ACC112 (cell line): ENCODE measurements at regions not wholly inside any gene's neighbourhood (a gene's known extent, or its start where the extent isn't known, plus 50 kb on each side); places are given as distances from the start of the nearest gene placed in this dataset.
"Not testable (repeated sequence)": the region's sequence is repeated elsewhere in the genome, so short reads cannot be mapped to it uniquely, and the experiment has no call there.

Experiments
- H2AFZ ChIP-seq: fragments of 200-600 bp; sonication (generic); one replicate; pipeline ENCODE4 v1.6.0; 2017; ENCODE audit warnings: antibody characterized with exemption, low read length; ENCODE audit not compliant: unreplicated experiment
- H3K27ac ChIP-seq: fragments of 200-600 bp; sonication (generic); 2 replicates; pipeline ENCODE4 v1.5.1; 2014; ENCODE audit warnings: low read depth, mild to moderate bottlenecking, antibody characterized with exemption, low read length, moderate library complexity
- H3K27me3 ChIP-seq: fragments of 200-600 bp; sonication (generic); 2 replicates; pipeline ENCODE4 v1.6.1; 2014; ENCODE audit warnings: mild to moderate bottlenecking, antibody characterized with exemption, low read length, moderate library complexity, mixed read lengths; ENCODE audit not compliant: insufficient read depth
- H3K36me3 ChIP-seq: fragments of 200-600 bp; sonication (generic); 2 replicates; pipeline ENCODE4 v1.6.1; 2016; ENCODE audit warnings: mild to moderate bottlenecking, antibody characterized with exemption, low read length, moderate library complexity, mixed read lengths; ENCODE audit not compliant: insufficient read depth
- H3K4me1 ChIP-seq: fragments of 200-600 bp; sonication (generic); one replicate; pipeline ENCODE4 v1.6.1; 2016; ENCODE audit warnings: low read length, mixed read lengths; ENCODE audit not compliant: insufficient read depth, unreplicated experiment, control insufficient read depth
- H3K4me3 ChIP-seq: fragments of 200-600 bp; sonication (generic); 2 replicates; pipeline ENCODE4 v1.5.1; 2014; ENCODE audit warnings: mild to moderate bottlenecking, low read depth, low read length
- H3K79me2 ChIP-seq: fragments of 200-600 bp; sonication (generic); one replicate; pipeline ENCODE4 v1.6.0; 2016; ENCODE audit warnings: low read length; ENCODE audit not compliant: control insufficient read depth, unreplicated experiment, insufficient read depth

DNA sequence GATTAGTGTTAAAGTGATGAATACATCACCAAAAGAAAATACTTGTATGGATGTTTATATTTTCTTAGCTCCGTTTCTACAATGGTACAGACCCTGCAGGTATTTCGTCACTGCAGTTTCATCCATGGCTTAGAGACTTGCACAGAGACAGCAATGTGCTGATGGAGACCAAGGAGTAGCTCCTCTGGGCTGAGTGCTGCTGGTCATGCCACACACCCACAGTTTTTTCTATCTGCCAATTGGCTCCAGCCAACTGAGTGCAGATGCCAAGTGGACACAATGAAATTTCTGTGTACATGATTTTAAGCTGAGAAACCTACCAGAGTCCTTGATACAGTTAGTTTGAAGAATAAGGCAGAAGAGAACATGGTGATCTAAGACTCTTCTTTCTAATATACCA, 145.9 kb upstream of the ADCY2 start:
- Histone ChIP-seq H2AFZ (no peak overlapping the region), H3K79me2 (no peaks in the 10 kb centered on the region), H3K27me3 (no peaks in the 10 kb centered on the region), H3K4me3 (no peak overlapping the region), H3K27ac (no peak overlapping the region), H3K4me1 (no peaks in the 10 kb centered on the region), H3K36me3 (no peaks in the 10 kb centered on the region)

DNA sequence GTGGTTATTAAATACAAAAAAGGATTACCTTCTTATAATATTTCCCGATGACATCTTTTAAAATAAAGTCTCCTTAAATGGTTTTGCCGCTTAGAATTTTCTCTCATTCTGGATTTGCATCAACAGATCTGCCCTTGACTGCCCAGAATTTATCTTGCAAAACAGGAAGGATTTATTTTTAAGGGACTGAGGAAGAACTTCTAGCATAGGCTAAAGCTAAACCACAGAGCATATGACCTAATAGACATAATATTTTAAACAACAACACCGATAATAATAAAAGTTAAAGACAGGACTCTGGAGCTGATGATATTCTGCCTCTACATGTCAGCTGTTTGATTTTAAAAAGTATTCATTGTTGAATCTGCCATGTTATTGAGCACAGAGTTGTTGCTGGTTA, 145.3 kb upstream of the ADCY2 start:
- Histone ChIP-seq H3K4me1 (no peaks in the 10 kb centered on the region), H3K79me2 (no peaks in the 10 kb centered on the region), H3K27me3 (no peaks in the 10 kb centered on the region), H3K27ac (no peak overlapping the region), H2AFZ (no peak overlapping the region), H3K36me3 (no peaks in the 10 kb centered on the region), H3K4me3 (no peak overlapping the region)

DNA sequence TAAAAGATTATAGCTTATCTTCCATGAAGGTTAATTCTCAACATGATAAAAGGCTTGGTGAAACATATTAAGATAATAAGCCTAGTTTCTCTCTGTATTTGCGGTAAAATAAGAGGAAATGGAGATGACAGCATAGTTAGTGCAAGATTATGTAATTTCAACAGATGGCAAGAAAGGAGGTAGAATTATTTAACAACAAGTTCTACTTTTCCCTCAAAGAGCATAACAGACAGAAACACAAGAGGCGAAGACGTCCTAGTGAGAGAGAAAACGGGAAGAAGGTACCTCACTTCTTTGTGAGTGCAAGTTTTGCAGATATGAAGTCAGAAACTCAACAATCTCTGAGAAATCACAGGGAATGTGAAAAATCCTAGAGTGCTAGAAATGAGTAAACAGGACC, 144.8 kb upstream of the ADCY2 start:
- Histone ChIP-seq H3K27me3 (no peaks in the 10 kb centered on the region), H3K36me3 (no peaks in the 10 kb centered on the region), H3K27ac (no peak overlapping the region), H3K4me3 (no peak overlapping the region), H3K4me1 (no peaks in the 10 kb centered on the region), H2AFZ (no peak overlapping the region), H3K79me2 (no peaks in the 10 kb centered on the region)

DNA sequence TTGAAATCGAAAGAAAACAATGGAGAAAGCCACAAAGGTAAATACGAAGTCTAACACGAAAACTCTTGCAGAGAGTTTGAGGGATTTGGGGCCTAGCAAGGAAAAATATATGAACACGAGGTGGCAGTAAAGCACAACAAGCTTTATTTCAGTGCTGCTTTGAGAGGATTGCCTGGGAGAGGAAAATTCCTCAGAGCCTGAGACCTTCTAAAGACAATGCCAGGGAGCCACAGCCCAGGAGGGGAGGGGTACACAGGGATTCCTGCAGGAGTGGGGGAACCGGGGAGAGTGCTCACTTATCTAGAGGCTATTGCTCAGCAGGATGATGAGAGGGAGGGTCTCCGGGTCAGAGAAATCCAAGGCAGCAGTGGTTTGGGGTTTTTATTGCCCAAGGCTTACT, 134.9 kb upstream of the ADCY2 start:
- Histone ChIP-seq H3K79me2 (no peaks in the 10 kb centered on the region), H3K36me3 (no peaks in the 10 kb centered on the region), H3K27me3 (no peaks in the 10 kb centered on the region), H3K4me3 (no peak overlapping the region), H3K4me1 (no peaks in the 10 kb centered on the region), H2AFZ (no peak overlapping the region), H3K27ac (no peak overlapping the region)

DNA sequence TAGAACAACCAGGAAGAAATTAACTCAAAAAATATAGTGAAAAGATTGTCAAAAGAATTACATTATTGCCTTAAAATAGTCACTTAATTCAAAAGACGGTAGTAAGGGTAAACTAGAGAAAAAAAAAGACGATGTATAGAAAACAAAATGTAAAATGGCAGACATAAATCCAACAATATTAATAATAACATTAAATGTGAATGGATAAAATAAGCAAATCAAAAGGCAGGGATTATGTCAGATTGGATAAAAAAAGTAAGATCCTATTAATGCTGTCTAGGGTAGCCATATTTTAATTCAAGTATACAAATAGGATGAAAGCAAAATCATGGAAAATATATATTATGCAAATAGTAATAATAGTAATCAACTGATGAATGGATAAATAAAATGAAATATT, 134.0 kb upstream of the ADCY2 start:
- Histone ChIP-seq H3K27me3 (no peaks in the 10 kb centered on the region), H3K27ac (no peak overlapping the region), H3K4me3 (no peak overlapping the region), H3K4me1 (no peaks in the 10 kb centered on the region), H3K36me3 (no peaks in the 10 kb centered on the region), H2AFZ (no peak overlapping the region), H3K79me2 (no peaks in the 10 kb centered on the region)

DNA sequence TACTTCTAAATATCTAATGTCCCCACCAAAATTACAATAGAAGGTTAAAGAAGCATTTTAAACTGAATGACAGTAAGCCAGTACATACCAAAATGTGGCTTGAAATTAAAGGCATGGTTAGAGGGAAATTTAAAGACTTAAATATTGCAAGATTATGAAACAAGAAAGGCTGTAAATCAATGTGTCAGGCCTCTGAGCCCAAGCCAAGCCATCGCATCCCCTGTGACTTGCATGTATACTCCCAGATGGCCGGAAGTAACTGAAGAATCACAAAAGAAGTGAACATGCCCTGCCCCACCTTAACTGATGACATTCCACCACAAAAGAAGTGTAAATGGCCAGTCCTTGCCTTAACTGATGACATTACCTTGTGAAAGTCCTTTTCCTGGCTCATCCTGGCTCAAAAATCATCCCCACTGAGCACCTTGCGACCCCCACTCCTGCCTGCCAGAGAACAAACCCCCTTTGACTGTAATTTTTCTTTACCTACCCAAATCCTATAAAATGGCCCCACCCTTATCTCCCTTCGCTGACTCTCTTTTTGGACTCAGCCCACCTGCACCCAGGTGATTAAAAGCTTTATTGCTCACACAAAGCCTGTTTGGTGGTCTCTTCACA, 132.4 kb upstream of the ADCY2 start:
- H3K4me1 ChIP-seq, H3K27me3 ChIP-seq, H3K27ac ChIP-seq, H3K36me3 ChIP-seq, H3K4me3 ChIP-seq, H3K79me2 ChIP-seq, H2AFZ ChIP-seq: not testable (repeated sequence)

DNA sequence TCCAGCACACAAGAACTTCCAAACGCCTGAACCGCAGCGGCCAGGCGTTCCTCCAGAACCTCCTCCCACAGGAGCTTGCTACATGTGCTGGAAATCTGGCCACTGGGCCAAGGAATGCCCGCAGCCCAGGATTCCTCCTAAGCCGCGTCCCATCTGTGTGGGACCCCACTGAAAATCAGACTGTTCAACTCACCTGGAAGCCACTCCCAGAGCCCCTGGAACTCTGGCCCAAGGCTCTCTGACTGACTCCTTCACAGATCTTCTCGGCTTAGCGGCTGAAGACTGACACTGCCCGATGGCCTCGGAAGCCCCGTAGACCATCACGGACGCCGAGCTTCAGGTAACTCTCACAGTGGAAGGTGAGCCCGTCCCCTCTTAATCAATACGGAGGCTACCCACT, 130.2 kb upstream of the ADCY2 start:
- H3K27ac ChIP-seq, H2AFZ ChIP-seq, H3K36me3 ChIP-seq, H3K27me3 ChIP-seq, H3K4me3 ChIP-seq, H3K79me2 ChIP-seq, H3K4me1 ChIP-seq: not testable (repeated sequence)

DNA sequence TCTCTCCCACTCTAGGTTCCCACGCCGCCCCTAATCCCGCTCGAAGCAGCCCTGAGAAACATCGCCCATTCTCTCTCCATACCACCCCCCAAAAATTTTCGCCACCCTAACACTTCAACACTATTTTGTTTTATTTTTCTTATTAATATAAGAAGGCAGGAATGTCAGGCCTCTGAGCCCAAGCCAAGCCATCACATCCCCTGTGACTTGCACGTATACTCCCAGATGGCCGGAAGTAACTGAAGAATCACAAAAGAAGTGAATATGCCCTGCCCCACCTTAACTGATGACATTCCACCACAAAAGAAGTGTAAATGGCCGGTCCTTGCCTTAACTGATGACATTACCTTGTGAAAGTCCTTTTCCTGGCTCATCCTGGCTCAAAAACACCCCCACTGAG, 127.2 kb upstream of the ADCY2 start:
- not testable (repeated sequence) for H3K4me3 ChIP-seq, H2AFZ ChIP-seq, H3K36me3 ChIP-seq, H3K79me2 ChIP-seq, H3K4me1 ChIP-seq, H3K27ac ChIP-seq, H3K27me3 ChIP-seq

DNA sequence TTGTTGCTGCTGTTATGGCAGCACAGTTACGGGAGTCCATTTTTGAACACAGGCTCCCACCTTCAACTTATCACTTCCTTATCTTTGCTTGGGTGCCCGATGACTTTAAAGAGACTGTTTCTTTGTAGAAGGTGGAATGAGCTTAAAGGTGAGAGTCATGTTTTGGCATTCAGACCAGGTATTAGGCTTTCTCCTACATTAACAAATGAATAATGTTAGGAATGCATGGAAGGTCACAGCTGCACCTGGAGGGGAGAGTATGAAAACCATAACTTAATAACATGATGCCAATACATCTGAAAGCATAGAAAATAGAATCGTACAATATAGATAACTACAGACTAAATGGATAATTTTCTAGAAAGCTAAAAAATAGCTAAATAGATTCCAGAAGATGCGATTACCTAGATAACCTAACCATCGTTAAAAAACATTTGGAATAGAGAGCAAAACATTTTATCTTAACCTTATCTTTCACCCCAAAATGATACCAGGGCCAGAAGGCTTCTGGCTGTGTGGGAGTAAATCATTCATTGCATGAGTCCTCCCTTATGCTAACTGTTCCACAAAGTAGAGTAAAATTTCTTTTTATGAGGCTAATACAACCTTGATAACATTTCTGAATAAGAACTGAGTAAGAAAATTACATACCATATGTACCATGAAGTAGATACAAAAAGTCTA, 126.2 kb upstream of the ADCY2 start:
- Histone ChIP-seq H3K27me3 (no peaks in the 10 kb centered on the region), H3K27ac (no peak overlapping the region), H3K36me3 (no peaks in the 10 kb centered on the region), H3K79me2 (no peaks in the 10 kb centered on the region), H3K4me3 (no peak overlapping the region), H2AFZ (no peak overlapping the region), H3K4me1 (no peaks in the 10 kb centered on the region)

DNA sequence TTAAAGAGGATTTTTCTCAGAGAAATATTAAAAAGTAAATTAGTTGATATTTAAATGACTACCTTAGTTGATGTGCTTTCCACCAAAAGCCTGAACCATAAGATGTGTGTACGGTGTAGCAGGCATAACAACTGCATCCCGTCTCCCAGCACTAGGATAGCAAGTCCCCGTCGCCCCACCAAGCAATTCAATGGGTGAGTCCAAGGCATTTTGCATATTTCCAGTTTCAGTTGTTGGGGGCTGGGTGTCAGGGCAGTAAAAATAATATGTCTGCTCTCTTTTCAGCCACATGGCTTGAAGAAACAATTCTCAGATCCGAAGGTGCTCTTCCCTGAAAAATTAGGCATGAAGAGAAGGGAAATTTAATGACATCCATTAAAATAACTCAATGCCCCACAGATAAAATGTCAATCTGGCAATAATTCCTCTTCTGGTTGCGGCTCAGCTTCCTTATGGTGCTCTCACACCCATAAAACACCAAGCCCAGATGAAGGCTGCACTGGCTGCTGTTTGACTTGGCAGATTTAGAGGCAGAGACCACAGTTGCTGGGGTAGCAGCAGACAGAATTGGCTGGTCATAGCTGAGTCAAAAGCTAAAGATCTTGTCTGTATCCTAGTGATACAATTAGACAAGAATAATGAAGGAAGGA, 124.4 kb upstream of the ADCY2 start:
- no peaks in the 10 kb centered on the region for H3K79me2 ChIP-seq
- no peaks in the 10 kb centered on the region for H3K4me1 ChIP-seq
- no peaks in the 10 kb centered on the region for H3K27me3 ChIP-seq
- H3K36me3 ChIP-seq = no peaks in the 10 kb centered on the region
- H3K4me3 ChIP-seq = no peak overlapping the region
- no peak overlapping the region for H3K27ac ChIP-seq
- H2AFZ ChIP-seq = no peak overlapping the region

DNA sequence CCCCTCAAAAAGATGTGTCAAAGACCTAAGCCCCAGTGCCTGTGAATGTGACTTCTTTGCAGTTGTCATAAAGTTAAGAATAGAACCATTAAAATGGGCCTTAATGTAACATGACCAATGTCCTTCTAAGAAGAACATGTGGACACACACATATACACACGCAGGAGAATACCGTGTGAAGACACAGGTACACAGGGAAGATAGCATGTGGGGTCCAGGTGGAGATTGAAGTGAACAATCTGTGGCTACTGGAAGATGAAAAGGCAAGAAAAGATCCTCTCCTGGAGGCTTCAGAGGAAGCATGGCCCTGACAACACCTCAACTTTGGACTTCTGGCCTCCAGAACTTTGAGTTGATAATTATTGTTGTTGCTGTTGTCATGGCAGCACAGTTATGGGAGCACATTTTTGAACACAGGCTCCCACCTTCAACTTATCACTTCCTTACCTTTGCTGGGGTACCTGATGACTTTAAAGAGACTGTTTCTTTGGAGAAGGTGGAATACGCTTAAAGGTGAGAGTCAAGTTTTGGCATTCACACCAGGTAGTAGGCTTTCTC, 123.5 kb upstream of the ADCY2 start:
- Histone ChIP-seq H3K4me1 (no peaks in the 10 kb centered on the region), H3K4me3 (no peak overlapping the region), H3K79me2 (no peaks in the 10 kb centered on the region), H3K27ac (no peak overlapping the region), H2AFZ (no peak overlapping the region), H3K27me3 (no peaks in the 10 kb centered on the region), H3K36me3 (no peaks in the 10 kb centered on the region)
